ENCODE measurements at regions not wholly inside any gene's neighbourhood (a gene's known extent, or its start where the extent isn't known, plus 50 kb on each side); places are given as distances from the start of the nearest gene placed in this dataset.

DNA sequence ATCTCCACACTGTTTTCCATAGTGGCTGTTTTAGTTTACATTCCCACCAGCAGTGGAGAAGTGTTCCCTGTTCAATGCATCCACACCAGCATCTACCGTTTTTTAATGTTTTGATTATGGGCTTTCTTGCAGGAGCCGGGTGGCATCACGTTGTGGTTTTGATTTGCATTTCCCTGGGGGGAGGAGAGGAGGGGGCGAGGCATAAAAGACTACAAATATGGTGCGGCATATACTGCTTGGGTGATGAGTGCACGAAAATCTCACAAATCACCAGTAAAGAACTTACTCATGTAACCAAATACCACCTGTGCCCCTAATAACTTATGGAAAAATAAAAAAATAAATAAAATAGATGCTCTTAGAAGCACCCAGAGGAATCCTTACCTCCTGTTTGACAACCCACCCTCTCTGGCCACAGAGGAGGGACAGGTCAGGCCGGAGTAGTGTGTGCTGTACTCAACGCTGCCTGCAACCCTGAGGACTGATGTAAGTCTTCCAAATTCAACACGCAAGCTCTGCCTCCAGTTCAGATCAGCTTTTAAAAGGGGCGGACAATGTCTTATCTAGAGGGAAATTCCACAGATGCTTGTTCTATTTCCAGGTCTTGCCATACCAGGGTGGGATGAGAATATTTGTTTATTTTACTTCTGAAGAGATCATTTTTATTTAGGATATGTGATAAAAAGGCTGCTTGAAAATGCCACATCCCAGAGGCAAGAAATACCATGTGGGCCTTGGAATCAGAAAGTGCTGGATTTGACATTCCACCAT is 329.6 kb upstream of the B3GAT1 start:
- intact Hi-C loops (cut with DNase I): no loop called here
- DNase-seq: peak in 1 of 10 donors; percentile 3

DNA sequence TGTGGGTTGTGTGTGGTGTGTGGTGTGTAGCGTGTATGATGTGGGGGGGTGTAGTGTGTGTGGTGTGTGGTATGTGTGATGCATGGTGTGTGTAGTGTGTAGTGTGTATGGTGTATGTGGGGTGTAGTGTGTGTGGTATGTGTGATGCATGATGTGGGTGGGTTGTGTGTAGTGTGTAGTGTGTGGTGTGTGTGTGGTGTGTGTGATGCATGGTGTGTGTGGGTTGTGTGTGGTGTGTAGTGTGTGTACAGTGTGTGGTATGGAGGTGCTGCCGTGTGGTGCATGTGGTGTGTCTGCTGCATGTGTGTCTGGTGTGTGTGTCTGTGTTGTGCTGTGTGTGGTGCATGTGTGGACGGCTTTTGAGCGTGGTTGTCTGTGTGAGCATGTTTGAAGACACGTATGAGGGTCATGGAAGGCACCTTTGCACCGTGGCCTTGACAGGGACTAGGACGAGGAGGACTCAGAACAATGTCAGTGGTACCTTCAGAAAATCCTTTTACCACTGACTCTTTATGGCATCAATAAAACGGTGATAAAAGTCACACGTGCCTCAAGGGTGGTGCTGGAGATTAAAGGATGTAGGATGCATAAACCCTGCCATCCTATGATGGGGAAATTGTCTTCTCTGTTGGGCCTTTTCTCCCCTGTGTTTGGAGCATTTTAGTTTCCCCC is 328.7 kb upstream of the B3GAT1 start:
- intact Hi-C loops (cut with DNase I): no loop called here
- DNase-seq: peak in 1 of 10 donors; percentile 40

DNA sequence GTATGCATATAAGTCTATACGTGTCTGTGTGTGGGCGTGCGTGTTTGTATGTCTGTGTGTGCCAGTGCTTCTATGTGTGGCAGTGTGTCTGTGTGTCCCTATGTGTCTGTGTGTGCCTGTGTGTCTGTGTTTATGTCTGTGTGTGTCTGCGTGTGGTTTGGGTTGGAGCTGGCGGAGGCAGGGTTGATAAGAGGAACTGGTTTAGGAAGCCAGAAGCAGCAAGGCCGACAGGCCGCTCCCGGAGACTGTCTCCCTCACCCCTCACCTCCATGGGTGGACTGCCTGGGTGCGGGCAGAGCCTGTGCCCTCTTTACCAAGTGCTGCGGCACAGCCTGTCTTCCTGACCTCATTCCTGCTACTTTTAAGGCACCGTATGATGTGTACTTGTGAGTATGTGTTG is 327.1 kb upstream of the B3GAT1 start:
- intact Hi-C loops (cut with DNase I): loop anchor here (10.0 kb wide), 1 partner anchor 66 kb away; no protein-coding TSS in a partner anchor
- DNase-seq: peak in 1 of 10 donors; percentile 73

DNA sequence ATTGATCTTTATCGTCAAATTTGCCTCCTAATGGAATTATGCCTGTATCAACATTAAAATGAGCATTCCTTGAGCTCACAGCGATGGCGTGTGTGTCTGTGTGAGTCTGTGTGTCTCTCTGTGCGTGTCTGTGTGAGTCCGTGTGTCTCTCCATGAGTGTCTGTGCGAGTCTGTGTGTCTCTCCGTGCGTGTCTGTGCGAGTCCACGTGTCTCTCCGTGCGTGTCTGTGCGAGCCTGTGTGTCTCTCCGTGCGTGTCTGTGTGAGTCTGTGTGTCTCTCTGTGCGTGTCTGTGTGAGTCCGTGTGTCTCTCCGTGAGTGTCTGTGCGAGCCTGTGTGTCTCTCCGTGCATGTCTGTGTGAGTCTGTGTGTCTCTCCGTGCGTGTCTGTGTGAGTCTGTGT is 326.5 kb upstream of the B3GAT1 start:
- DNase-seq: no peak
- intact Hi-C loops (cut with DNase I): loop anchor here (10.0 kb wide), 1 partner anchor 66 kb away; no protein-coding TSS in a partner anchor

DNA sequence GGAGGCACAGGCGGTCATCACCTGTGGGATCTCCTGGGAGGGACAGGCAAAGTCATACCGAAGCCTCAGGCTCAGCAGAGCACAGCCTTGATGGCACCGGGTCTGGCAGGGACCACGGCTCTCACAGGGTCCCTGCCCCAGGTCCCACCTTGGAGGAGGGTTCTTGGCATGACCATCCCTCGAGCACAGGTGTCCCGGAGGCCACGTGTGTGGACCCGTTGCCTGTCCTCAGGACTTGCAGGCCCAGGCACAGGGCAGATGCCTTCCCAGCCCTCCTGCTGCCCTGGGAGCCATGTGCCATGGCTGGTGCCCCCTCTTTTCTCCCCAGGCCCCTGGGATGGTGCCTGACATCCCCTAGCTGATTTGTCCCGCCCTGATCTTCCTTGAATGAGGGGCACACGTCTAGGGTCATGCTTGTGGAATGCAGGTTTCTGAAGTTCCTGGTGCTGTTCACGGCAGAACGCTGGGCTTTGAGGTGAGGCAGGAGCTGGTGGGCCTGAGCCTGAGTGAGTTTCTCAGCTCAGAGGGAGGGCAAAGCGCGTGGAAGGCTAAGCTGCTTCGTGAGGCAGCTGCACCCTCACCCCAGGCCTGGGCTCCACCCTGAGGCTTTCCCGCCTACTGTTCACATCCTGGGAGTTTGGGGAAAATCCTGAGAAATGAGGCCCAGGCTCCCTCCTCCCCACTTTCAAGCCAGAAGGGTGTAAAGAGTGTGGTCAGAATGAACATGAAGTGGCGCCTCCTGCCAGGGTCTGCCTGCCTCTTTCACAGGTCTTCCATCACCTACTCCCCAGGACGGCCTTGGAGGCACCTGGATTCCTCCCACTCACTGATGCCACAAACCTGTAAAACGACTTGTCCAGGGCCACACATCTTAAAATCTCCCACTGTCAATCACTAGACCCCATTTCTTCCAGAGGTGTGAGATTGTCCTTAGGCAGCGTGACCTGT is 325.8 kb upstream of the B3GAT1 start:
- peak in 1 of 10 donors; percentile 27 for DNase-seq
- intact Hi-C loops (cut with DNase I): loop anchor here (10.0 kb wide), 1 partner anchor 67 kb away; no protein-coding TSS in a partner anchor

DNA sequence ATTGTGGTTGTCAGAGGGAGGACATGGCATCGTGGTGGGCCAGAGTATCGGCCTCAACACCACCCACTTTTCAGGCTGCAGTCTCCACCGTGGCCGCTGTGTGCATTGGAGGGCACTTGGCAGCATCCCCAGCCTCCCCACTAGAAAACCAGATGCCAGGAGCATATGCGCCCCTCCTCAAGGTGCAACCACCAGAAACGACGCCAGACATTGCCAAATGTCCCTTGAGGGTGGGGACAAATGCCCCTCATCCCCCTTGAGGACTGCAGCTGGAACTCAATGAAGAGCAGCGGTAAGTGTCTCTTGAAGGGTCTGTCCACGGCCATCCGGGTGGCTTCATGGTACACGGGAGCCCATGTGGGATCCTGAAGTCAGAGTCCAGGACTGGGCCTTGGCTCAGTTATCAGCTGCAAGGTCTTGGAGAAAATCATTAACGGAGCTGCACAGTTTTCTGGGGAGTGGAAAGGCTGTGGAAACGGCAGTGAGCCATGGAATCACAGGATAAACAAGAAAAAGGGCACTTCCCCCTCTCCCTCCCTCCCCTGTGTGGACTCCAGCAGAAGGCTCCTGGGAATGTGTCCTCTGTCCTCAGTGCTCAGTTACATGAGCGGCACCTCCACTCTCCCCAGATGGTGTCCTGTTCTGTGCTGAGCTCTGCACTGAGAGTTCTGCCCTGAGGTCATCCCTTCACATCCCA is 324.4 kb upstream of the B3GAT1 start:
- DNase-seq: no peak
- intact Hi-C loops (cut with DNase I): loop anchor here (10.0 kb wide), 1 partner anchor 68 kb away; no protein-coding TSS in a partner anchor

DNA sequence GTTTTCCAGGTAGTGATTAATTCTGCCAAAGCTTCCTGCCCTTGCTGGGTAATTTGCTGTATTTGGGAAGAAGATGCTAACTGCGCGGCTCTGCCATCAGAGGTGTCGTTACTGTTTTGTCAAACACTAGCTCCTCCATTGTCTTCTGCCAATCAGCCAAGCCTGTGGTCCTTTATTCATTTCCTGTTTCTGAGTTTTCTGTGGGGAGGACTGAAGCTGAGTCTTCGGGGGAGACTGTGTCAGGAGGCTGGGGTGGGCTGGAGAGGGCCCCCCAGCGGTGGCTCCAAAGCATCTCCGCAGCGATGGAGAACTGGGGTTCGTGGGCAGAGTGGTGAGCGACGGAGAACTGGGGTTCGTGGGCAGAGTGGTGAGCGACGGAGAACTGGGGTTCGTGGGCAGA is 322.9 kb upstream of the B3GAT1 start:
- no peak for DNase-seq
- intact Hi-C loops (cut with DNase I): loop anchor here (10.0 kb wide), 1 partner anchor 70 kb away; no protein-coding TSS in a partner anchor

DNA sequence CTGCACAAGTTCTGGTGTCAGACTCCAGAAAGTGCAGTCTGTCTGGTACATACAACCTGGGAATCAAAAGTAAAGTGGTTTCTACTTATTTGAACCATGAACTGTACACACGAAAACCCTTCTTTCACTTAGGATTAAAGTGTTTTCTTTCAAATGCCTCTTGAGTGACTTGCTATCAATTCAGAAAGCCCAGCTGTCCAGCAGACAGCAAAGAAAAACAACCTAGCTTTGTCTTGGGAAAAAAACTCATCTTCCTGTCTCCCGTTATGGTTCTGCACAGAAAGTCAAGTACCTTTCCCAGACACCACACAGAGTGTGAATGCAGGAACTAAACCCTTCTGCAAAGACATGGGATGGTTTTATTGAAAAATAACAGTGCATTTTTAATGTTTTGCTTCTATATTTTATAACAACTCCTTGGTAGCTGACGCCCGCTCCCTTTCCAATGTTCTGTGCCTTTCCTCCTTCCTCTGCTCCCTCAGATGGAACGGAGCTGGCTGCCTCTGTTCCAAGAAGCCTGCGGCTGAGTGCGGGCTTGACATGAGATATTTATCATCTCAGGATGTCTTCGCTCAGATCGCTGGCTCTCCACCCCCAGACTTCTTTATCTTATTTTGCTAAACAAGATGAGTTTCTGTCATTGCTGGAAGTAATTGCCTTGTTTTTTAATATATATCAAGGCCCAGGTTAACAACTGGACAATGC is 322.3 kb upstream of the B3GAT1 start:
- intact Hi-C loops (cut with DNase I): loop anchor here (10.0 kb wide), 1 partner anchor 71 kb away; no protein-coding TSS in a partner anchor
- DNase-seq: no peak

DNA sequence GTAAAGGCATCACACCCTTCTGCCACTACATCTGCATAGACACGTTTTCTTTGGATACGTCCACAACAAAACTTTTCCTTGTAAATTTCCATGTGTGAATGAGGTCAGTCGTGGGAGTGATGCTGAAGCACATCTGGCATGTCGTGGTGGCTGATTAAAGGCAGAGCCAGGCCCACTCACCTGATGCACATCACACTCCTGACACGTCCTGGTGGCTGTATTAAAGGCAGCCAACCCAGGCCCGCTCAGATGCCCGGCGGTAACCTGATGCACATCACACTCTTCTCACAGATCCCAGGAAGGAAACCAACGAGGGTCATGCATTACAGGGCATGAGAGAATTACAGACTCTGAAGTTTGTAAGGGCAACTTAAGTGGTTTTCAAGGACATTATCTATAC is 321.6 kb upstream of the B3GAT1 start:
- DNase-seq: no peak
- intact Hi-C loops (cut with DNase I): loop anchor here (10.0 kb wide), 1 partner anchor 71 kb away; no protein-coding TSS in a partner anchor

DNA sequence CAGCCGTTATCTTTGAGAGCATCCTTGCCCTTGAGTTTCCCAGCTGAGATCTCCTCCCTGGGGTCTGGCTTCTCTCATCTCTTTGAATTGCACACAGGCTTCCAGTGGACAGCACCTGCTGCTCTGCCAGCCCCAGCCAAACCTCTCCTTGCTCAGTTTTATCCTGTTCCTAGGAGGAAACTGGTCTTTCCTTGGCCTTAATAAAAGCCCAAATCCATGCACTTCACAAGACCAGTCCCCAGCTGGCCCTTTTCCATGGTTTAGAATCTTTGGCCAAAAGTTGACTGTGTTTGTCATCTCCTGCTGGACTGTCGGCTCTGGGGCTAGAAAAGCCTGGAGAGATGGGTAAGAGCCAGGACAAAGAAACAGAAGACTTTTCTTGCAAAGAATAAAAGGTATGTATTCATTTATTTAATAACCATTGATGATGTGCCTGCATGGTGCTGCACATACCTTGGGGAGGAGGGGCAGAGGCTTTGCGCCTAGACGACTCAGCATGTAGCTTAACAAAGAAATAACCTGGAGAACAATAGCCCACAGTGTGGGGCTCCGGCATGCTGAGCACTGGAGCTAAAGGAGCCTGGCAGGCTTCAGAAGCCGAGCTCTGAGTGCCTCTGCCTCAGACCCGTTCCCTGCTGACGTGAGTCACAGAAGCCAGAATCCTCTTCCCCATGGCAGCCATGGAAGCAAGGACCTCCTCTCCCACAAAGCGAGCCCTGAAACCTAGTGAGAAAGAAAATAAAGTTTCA is 319.3 kb upstream of the B3GAT1 start:
- DNase-seq: no peak
- intact Hi-C loops (cut with DNase I): loop anchor here (10.0 kb wide), 1 partner anchor 73 kb away; no protein-coding TSS in a partner anchor

DNA sequence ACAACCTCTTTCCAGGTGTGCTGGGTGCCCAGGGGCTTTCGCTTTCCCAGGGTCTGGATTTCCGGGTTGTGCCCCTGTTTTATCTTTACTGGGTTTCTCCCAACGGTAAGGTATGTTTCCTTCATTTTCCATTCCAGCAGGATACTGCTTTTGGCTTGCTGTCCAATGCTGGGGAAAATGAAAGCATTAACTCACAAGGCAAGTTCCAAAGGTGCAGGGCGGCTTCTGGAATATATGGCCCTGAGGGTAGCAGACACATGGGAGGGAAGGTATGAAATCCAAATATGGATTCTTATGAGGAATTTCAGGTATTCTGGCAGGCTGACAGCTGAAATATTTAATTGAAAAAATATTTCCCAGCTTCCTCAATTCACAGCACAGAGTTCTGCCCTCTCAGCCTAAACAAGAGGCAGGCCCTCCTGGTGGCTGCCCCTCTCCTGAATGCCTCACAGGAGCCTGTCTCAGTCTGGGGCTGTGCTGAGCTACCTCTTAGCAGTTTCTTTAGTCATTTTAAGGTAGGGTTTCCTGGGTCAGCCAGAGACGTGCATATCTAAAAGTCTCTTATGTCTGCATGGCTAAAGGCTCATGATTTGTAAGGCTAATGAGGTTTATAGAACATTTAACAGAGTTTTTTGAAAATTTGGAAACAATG is 318.6 kb upstream of the B3GAT1 start:
- intact Hi-C loops (cut with DNase I): loop anchor here (10.0 kb wide), 1 partner anchor 74 kb away; no protein-coding TSS in a partner anchor
- DNase-seq: no peak

DNA sequence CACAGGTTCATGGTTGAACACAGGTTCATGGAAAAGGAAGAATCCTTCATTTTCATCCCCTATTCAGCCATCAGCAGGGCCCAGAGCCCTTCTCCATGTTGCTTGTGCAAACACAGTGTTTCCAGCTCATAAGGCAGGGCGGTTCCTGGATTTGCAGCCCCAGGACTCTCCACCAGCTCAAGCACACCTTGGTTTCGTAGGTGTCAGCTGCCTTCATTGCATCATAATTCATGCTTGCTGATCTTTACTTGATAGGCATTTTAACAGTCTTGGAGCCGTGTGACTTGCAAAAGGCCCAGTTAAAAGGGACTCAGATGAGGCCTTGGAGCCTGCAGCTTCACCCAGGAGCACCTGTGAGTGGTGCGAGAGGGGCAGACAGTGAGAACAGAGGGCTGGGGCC is 318.1 kb upstream of the B3GAT1 start:
- no peak for DNase-seq
- intact Hi-C loops (cut with DNase I): loop anchor here (10.0 kb wide), 1 partner anchor 75 kb away; no protein-coding TSS in a partner anchor

DNA sequence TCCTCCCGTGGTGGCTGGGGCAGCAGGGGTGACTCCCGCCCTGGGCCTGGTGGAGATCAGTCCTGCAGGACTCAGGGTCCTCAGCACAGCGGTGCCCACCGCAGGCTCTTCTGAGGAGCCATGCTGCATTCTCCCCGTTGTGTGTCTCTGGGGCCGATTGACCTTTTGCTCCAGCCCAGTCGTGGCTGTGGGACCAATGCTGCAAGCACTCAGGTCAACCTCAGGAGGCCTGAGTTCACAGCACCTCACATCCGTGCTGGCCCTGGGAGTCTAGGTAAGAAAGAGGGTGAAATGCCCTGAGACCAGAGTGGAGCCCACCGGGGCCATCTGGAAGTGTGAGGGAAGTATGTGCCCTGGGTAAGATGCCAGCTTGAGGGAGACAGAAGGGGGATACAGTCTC is 316.1 kb upstream of the B3GAT1 start:
- DNase-seq: no peak
- intact Hi-C loops (cut with DNase I): no loop called here

DNA sequence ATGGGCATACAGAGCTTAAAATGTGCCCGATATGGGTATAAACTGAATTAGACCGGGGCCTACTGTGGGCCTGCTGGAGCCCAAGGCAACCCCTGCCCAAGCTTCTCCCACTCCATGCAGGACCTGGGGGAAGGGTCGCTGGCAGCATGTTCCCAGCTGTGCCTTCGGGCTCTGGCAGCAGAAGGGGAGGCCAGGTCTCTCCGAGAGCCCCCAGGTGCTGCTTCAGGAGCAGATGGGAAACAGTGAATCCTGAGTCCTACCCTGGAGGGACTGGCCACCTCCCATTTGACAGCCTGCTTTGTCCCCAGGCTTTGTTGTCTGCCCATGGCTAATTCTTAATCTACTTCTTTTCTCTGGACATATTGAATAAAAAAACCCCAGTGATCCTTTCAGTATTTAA is 315.6 kb upstream of the B3GAT1 start:
- intact Hi-C loops (cut with DNase I): no loop called here
- DNase-seq: no peak

DNA sequence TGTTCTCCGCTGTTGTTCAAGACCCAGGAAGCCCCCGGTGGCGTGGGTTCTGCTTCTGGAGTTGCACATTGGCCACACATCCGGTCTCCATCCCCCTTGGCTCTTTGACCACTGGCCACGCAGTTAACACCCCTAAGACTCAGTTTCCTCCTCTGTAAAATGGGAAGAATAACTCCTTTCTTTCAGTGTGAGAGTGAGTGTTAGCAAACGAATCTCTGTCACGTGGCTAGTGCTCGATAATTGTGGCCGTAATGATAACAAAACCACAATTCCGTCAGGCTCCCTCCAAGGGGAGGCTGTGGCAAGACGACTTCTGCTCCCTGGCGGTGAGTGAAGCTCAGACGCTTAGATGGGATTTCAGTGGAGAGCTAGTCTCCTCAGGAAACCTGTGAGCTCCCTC is 315.2 kb upstream of the B3GAT1 start:
- DNase-seq: no peak
- intact Hi-C loops (cut with DNase I): no loop called here

DNA sequence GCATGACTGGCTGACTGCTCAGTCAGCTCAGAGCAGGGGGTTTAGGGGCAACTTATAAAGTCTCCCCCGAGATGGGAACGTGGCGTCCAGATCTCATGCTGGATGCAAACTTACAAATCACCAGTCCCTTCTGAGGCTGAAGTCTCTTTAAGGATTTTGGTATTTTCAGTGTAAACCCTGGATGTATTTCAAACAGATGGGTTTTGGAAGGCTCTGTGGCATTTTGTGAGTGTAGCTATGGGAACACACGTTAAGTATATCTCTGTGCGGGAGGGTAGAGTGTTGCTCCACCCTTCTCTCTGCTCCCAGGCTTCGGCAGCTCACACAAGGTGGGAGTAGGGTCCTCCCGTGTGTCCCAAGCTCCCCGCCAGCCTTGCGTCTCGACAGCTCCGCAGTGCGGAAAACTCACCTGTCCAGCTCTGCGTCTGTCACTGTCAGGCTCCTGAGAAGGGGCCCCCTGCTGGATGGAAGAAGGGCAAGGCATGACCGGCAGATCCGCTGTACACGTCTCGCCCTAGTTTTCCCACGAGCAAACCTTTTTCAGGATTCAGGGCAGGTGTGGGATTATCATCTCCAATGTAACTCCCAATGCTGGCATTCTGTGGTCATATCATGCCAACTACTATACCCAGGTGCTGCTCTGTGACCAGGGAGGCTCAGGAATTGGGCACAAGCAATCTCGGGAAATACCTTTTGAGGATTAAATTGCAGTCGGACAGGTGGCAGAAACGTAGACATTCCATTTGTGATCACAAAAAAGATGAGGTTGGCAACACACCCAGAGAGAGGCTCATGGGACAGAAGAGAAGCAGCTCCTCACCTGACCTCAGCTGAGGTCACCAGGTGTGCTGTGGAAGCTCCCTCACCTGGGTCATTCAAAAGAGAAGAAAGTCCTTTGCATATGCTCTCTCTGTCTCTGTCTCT is 313.9 kb upstream of the B3GAT1 start:
- intact Hi-C loops (cut with DNase I): no loop called here
- peak in 5 of 10 donors; percentile 16 to 91 (median 41) for DNase-seq

DNA sequence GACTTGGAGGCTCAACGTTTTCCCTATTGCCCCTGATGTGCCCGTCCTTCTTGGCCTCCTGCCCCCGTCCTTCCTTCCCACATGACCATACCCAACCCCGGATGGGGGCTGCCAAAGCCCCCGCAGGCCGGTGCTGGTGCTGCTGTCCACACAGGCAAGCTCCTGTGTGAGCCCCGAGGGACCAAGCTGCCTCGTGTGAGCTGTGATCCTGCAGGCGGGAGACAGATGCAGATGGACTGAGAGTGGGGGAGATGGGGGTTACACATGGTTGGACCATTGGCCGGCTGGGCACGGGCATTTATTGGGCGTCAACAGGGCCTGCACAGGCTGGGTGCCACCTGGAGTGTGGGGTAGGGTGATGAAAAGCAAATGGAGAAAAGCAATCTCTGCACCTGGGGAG is 313.2 kb upstream of the B3GAT1 start:
- intact Hi-C loops (cut with DNase I): no loop called here
- DNase-seq: no peak
